K562 (cell line): ENCODE measurements at regions not wholly inside any gene's neighbourhood (a gene's known extent, or its start where the extent isn't known, plus 50 kb on each side); places are given as distances from the start of the nearest gene placed in this dataset.
"Not testable (repeated sequence)": the region's sequence is repeated elsewhere in the genome, so short reads cannot be mapped to it uniquely, and the experiment has no call there.

ENCODE experiments used
- ATAC-seq: fragments of 200-7000 bp; cut with Tn5 transposase; 3 replicates; pipeline ENCODE4 v1.9.1; 2020; ENCODE audit warnings: moderate library complexity
- BruUV-seq: library from RNA; stranded (reverse); fragments of 400-500 nt; replicated peaks from 2 replicates; lab custom pipeline; 2021; lab: Mats Ljungman, UMichigan
- CTCF ChIA-PET: fragments of 300-600 bp; formaldehyde crosslinking; extraction: SDS; loops from one replicate; lab custom pipeline; 2021; ENCODE audit warnings: low intra/inter-chr PET ratio; lab: Yijun Ruan, JAX
- POLR2A ChIA-PET: fragments of 300-600, 350-650 bp; sonication (Branson Sonifier 250); formaldehyde crosslinking; extraction: SDS; loops from one replicate; lab custom pipeline; 2021; ENCODE audit warnings: antibody characterized with exemption, inconsistent platforms; lab: Yijun Ruan, JAX
- DNase-seq, 4 experiments: peaks; one replicate each; pipeline versions ENCODE4 v3.0.0 to v3.0.0-alpha.2; 2011 to 2018; ENCODE audit warnings: low spot score in 3 of 4, mixed read lengths in 3 of 4; ENCODE audit errors: extremely low read depth in 1 of 4
- FAIRE-seq: peaks from 2 replicates; lab custom pipeline; 2011; peaks lifted over from hg19 to GRCh38; lab: Jason Lieb, UNC
- H2AFZ ChIP-seq: 2 replicates; pipeline ENCODE4 v1.6.0; 2011; ENCODE audit warnings: low read depth, low read length, control low read depth, inconsistent platforms
- H3K27ac ChIP-seq: fragments of 200-600 bp; 3 replicates; pipeline ENCODE4 v1.8.0; 2011; ENCODE audit warnings: low read depth, mild to moderate bottlenecking, control low read depth, inconsistent platforms, low read length, moderate library complexity, mixed read lengths; ENCODE audit errors: extremely low read depth
- H3K27me3 ChIP-seq, 2 experiments: fragments of 300-600 bp in 1 of 2; 2 replicates in 1 of 2; 3 replicates in 1 of 2; pipeline versions ENCODE4 v1.6.0 to v1.8.0; 2011; ENCODE audit warnings: inconsistent platforms in 2 of 2, low read length in 2 of 2, mild to moderate bottlenecking in 1 of 2, mixed read lengths in 1 of 2, moderate library complexity in 1 of 2; ENCODE audit not compliant: control insufficient read depth in 2 of 2, insufficient read depth in 2 of 2
- H3K36me3 ChIP-seq: fragments of 300-600 bp; 3 replicates; pipeline ENCODE4 v1.8.0; 2011; ENCODE audit warnings: mild to moderate bottlenecking, low read length, inconsistent platforms; ENCODE audit not compliant: control insufficient read depth, insufficient read depth
- H3K4me1 ChIP-seq, 2 experiments: fragments of 200-600 bp in 1 of 2; replicated peaks in 1 of 2; 2 replicates in 1 of 2; 3 replicates in 1 of 2; pipeline versions ENCODE4 v1.5.1 to v1.8.0; 2011; ENCODE audit warnings: inconsistent platforms in 2 of 2, low read length in 2 of 2, mild to moderate bottlenecking in 1 of 2, mixed read lengths in 1 of 2, moderate library complexity in 1 of 2; ENCODE audit not compliant: control insufficient read depth in 2 of 2, insufficient read depth in 2 of 2
- H3K4me2 ChIP-seq: 2 replicates; pipeline ENCODE4 v1.6.1; 2011; ENCODE audit warnings: low read length, control low read depth, inconsistent platforms, mixed read lengths; ENCODE audit not compliant: insufficient read depth
- H3K4me3 ChIP-seq: fragments of 200-600 bp; sonication (generic), shearing (Covaris generic); 2 replicates; pipeline ENCODE4 v1.5.1; 2016; ENCODE audit warnings: control low read depth, inconsistent platforms
- H3K79me2 ChIP-seq: fragments of 200-600 bp; 3 replicates; pipeline ENCODE4 v1.8.0; 2011; ENCODE audit warnings: low read length, inconsistent platforms; ENCODE audit not compliant: control insufficient read depth, insufficient read depth
- H3K9ac ChIP-seq, 2 experiments: 2 replicates each; pipeline versions ENCODE4 v1.6.0 to v1.6.1; 2011; ENCODE audit warnings: low read depth in 2 of 2, low read length in 2 of 2, control low read depth in 1 of 2, inconsistent platforms in 1 of 2, mild to moderate bottlenecking in 1 of 2, mixed read lengths in 1 of 2; ENCODE audit not compliant: insufficient read depth in 1 of 2
- H3K9me1 ChIP-seq: one replicate; pipeline ENCODE4 v1.6.0; 2011; ENCODE audit warnings: inconsistent platforms, mild to moderate bottlenecking, low read length, moderate library complexity; ENCODE audit not compliant: control insufficient read depth, insufficient read depth
- H3K9me3 ChIP-seq: replicated peaks from 2 replicates; pipeline ENCODE4 v1.5.1; 2011; ENCODE audit warnings: low read depth, low read length, inconsistent platforms; ENCODE audit not compliant: control insufficient read depth, insufficient read depth
- H4K20me1 ChIP-seq: replicated peaks from 2 replicates; pipeline ENCODE4 v1.6.1; 2011; ENCODE audit warnings: low read length, inconsistent platforms, mixed read lengths; ENCODE audit not compliant: control insufficient read depth, insufficient read depth
- ARID2 ChIP-seq: fragments of 450-650 bp; IDR thresholded peaks from 2 replicates; pipeline ENCODE4 v1.6.1; 2017; ENCODE audit warnings: antibody characterized with exemption, mild to moderate bottlenecking
- CTBP1 ChIP-seq: fragments of 450-650 bp; IDR thresholded peaks from 2 replicates; pipeline ENCODE4 v1.6.1; 2016; ENCODE audit warnings: borderline replicate concordance
- KLF10 ChIP-seq: fragments of 250-450 bp; sonication (Bioruptor Pico); IDR thresholded peaks from 2 replicates; pipeline ENCODE4 v1.6.1; 2021; ENCODE audit warnings: matching md5 sums
- MITF ChIP-seq: IDR thresholded peaks from 2 replicates; pipeline ENCODE4 v1.6.1; 2014; ENCODE audit warnings: antibody characterized with exemption
- ZNF239 ChIP-seq: fragments of 250-450 bp; sonication (Bioruptor Pico); IDR thresholded peaks from 2 replicates; pipeline ENCODE4 v1.4.0; 2020; ENCODE audit warnings: mild to moderate bottlenecking
- WGBS: fragments of 100-300 bp; shearing (Covaris generic); methylation state at CpG from one replicate; pipeline ENCODE4 v1.1.6; 2016; ENCODE audit warnings: low coverage, mixed read lengths; ENCODE audit not compliant: insufficient coverage; ENCODE audit errors: missing lambda C conversion rate; 5-methylcytosine and 5-hydroxymethylcytosine counted together
- in situ Hi-C: fragments of 300-500 bp; cut with MboI; formaldehyde crosslinking; loops from 4 replicates; pipeline ENCODE4 v1.15.0; 2018; ENCODE audit warnings: inconsistent platforms, mixed read lengths
- intact Hi-C: fragments of 100-400 bp; cut with micrococcal nuclease; formaldehyde crosslinking; loops from 2 replicates; pipeline ENCODE4 v1.14.2; 2022

GRCh38 chr6:50390416-50390815, 322.9 kb upstream of the TFAP2D start (continued):
- TF ChIP-seq MITF (no peak), ARID2 (no peak), CTBP1 (no peak), ZNF239 (CRISPR knock-in tag) (no peak), KLF10 (CRISPR knock-in tag) (no peak)

- FAIRE-seq, CTCF ChIA-PET, H2AFZ ChIP-seq, H3K27me3 ChIP-seq, H3K79me2 ChIP-seq, H3K9ac ChIP-seq, H3K9me1 ChIP-seq, H3K27ac ChIP-seq, POLR2A ChIA-PET, intact Hi-C loops, H3K4me1 ChIP-seq, ATAC-seq, H3K9me3 ChIP-seq, DNase-seq, H3K4me3 ChIP-seq, H4K20me1 ChIP-seq, in situ Hi-C loops, BruUV-seq, H3K4me2 ChIP-seq, H3K36me3 ChIP-seq: not testable (repeated sequence)
- WGBS, result 6% methylated on average over 1 of the region's 1 CpG
Measured at GRCh38 chr6:50394139-50394538, 319.2 kb upstream of the TFAP2D start.
